A673 (cell line): ENCODE measurements at regions not wholly inside any gene's neighbourhood (a gene's known extent, or its start where the extent isn't known, plus 50 kb on each side); places are given as distances from the start of the nearest gene placed in this dataset.

ENCODE experiments used
- EZH2 ChIP-seq: fragments of 200-600 bp; sonication (generic); IDR thresholded peaks from 2 replicates; pipeline ENCODE4 v1.6.1; 2017; ENCODE audit warnings: borderline replicate concordance, low read depth, mild to moderate bottlenecking, mixed read lengths, antibody characterized with exemption, low read length; ENCODE audit not compliant: poor library complexity, severe bottlenecking
- TF ChIP-seq, protein P1 (sequence below): fragments of 300-800, 200-600 bp; sonication (generic); conservative IDR thresholded peaks from 2 replicates; pipeline ENCODE4 v1.5.1; 2017; ENCODE audit warnings: low read depth, mild to moderate bottlenecking, antibody characterized with exemption, low read length, moderate library complexity, mixed read lengths

DNA sequence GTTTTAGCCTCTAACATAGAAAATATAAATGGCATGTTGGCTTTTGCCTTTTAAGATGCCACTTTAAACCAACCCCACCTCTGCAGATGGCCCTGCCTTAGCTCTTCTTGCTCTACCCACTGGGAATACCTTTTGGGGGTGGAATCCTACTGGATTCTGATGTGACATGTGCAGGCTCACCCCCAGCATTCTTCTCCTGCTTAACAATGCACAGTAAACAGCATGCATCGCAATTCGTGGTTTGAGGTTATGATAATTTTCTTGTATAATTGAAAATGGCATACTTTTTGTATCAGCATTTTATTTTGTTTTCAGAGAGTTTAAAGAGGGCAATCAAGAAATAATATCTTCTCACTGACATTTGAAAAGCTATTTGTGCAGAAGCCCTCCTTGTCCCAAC lies 167.9 kb downstream of the AREG start:
- TF ChIP-seq, protein P1, sequence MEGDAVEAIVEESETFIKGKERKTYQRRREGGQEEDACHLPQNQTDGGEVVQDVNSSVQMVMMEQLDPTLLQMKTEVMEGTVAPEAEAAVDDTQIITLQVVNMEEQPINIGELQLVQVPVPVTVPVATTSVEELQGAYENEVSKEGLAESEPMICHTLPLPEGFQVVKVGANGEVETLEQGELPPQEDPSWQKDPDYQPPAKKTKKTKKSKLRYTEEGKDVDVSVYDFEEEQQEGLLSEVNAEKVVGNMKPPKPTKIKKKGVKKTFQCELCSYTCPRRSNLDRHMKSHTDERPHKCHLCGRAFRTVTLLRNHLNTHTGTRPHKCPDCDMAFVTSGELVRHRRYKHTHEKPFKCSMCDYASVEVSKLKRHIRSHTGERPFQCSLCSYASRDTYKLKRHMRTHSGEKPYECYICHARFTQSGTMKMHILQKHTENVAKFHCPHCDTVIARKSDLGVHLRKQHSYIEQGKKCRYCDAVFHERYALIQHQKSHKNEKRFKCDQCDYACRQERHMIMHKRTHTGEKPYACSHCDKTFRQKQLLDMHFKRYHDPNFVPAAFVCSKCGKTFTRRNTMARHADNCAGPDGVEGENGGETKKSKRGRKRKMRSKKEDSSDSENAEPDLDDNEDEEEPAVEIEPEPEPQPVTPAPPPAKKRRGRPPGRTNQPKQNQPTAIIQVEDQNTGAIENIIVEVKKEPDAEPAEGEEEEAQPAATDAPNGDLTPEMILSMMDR: no peak
- TF ChIP-seq EZH2: no peak
